H9 (cell line): ENCODE measurements at regions not wholly inside any gene's neighbourhood (a gene's known extent, or its start where the extent isn't known, plus 50 kb on each side); places are given as distances from the start of the nearest gene placed in this dataset.

ENCODE experiments used
- DNase-seq: peaks from one replicate; pipeline ENCODE4 v3.0.0-alpha.2; 2017
- H2AFZ ChIP-seq: one replicate; pipeline ENCODE4 v1.6.1; 2013; ENCODE audit warnings: mild to moderate bottlenecking, low read length, control low read depth, moderate library complexity
- H2AK5ac ChIP-seq: 2 replicates; pipeline ENCODE4 v1.6.1; 2013; ENCODE audit warnings: low read length, control low read depth, mixed read lengths; ENCODE audit not compliant: insufficient read length
- H2BK120ac ChIP-seq: one replicate; pipeline ENCODE4 v1.6.1; 2013; ENCODE audit warnings: low read depth, mild to moderate bottlenecking, low read length, control low read depth, inconsistent platforms; ENCODE audit not compliant: poor library complexity, severe bottlenecking
- H2BK12ac ChIP-seq: 2 replicates; pipeline ENCODE4 v1.6.1; 2013; ENCODE audit warnings: low read length, control low read depth, mixed read lengths, low read depth; ENCODE audit not compliant: insufficient read length
- H2BK15ac ChIP-seq: 2 replicates; pipeline ENCODE4 v1.6.1; 2013; ENCODE audit warnings: low read depth, low read length, control low read depth
- H2BK20ac ChIP-seq: one replicate; pipeline ENCODE4 v1.6.1; 2013; ENCODE audit warnings: low read depth, mild to moderate bottlenecking, low read length, control low read depth, inconsistent platforms; ENCODE audit not compliant: poor library complexity, severe bottlenecking
- H2BK5ac ChIP-seq: 2 replicates; pipeline ENCODE4 v1.6.1; 2013; ENCODE audit warnings: low read length, control low read depth, mixed read lengths; ENCODE audit not compliant: insufficient read length
- H3K14ac ChIP-seq: 2 replicates; pipeline ENCODE4 v1.6.1; 2013; ENCODE audit warnings: low read length, control low read depth; ENCODE audit not compliant: insufficient read depth
- H3K18ac ChIP-seq: 2 replicates; pipeline ENCODE4 v1.6.1; 2013; ENCODE audit warnings: low read depth, mild to moderate bottlenecking, mixed read lengths, low read length, control low read depth; ENCODE audit not compliant: insufficient read length
- H3K23ac ChIP-seq: 2 replicates; pipeline ENCODE4 v1.6.1; 2013; ENCODE audit warnings: low read length, control low read depth, mixed read lengths, low read depth; ENCODE audit not compliant: insufficient read length
- H3K23me2 ChIP-seq: 2 replicates; pipeline ENCODE4 v1.6.1; 2013; ENCODE audit warnings: low read depth, mild to moderate bottlenecking, mixed read lengths, low read length, control low read depth; ENCODE audit not compliant: insufficient read length, poor library complexity, severe bottlenecking
- H3K27ac ChIP-seq: 2 replicates; pipeline ENCODE4 v1.5.1; 2013; ENCODE audit warnings: low read length, control low read depth, mixed read lengths, low read depth; ENCODE audit not compliant: insufficient read length
- H3K27me3 ChIP-seq: 2 replicates; pipeline ENCODE4 v1.6.1; 2013; ENCODE audit warnings: low read length, control low read depth, inconsistent platforms; ENCODE audit not compliant: insufficient read depth
- H3K4ac ChIP-seq: 2 replicates; pipeline ENCODE4 v1.6.1; 2013; ENCODE audit warnings: low read depth, mild to moderate bottlenecking, control low read depth, inconsistent platforms, low read length, moderate library complexity
- H3K4me1 ChIP-seq: 2 replicates; pipeline ENCODE4 v1.6.1; 2013; ENCODE audit warnings: low read length, control low read depth, inconsistent platforms; ENCODE audit not compliant: insufficient read depth
- H3K4me2 ChIP-seq: 2 replicates; pipeline ENCODE4 v1.6.1; 2013; ENCODE audit warnings: low read length, control low read depth, mixed read lengths; ENCODE audit not compliant: insufficient read length, insufficient read depth
- H3K56ac ChIP-seq: 2 replicates; pipeline ENCODE4 v1.6.1; 2013; ENCODE audit warnings: low read depth, mild to moderate bottlenecking, mixed read lengths, low read length, control low read depth; ENCODE audit not compliant: insufficient read length
- H3K79me1 ChIP-seq: 2 replicates; pipeline ENCODE4 v1.6.1; 2013; ENCODE audit warnings: low read depth, mild to moderate bottlenecking, moderate library complexity, low read length, control low read depth, inconsistent platforms; ENCODE audit not compliant: insufficient read depth, poor library complexity, severe bottlenecking
- H3K79me2 ChIP-seq: 2 replicates; pipeline ENCODE4 v1.6.1; 2013; ENCODE audit warnings: low read length, control low read depth, inconsistent platforms; ENCODE audit not compliant: insufficient read depth
- H3K9ac ChIP-seq: 2 replicates; pipeline ENCODE4 v1.6.1; 2013; ENCODE audit warnings: low read length, control low read depth, mixed read lengths; ENCODE audit not compliant: insufficient read length; ENCODE audit errors: extremely low read depth
- H3K9me3 ChIP-seq: one replicate; pipeline ENCODE4 v1.6.1; 2013; ENCODE audit warnings: low read depth, low read length, inconsistent platforms; ENCODE audit not compliant: control insufficient read depth
- H3T11ph ChIP-seq: one replicate; pipeline ENCODE4 v1.6.1; 2013; ENCODE audit warnings: mild to moderate bottlenecking, low read length, control low read depth, inconsistent platforms
- H4K20me1 ChIP-seq: one replicate; pipeline ENCODE4 v1.6.1; 2013; ENCODE audit not compliant: control insufficient read depth, insufficient read length, insufficient read depth
- H4K5ac ChIP-seq: 2 replicates; pipeline ENCODE4 v1.6.1; 2013; ENCODE audit warnings: low read depth, mild to moderate bottlenecking, mixed read lengths, low read length, control low read depth; ENCODE audit not compliant: insufficient read length
- H4K8ac ChIP-seq: replicated peaks from 2 replicates; pipeline ENCODE4 v1.6.1; 2013; ENCODE audit warnings: low read length, control low read depth, mixed read lengths, low read depth; ENCODE audit not compliant: insufficient read length
- H4K91ac ChIP-seq: 2 replicates; pipeline ENCODE4 v1.6.1; 2013; ENCODE audit warnings: low read depth, mild to moderate bottlenecking, moderate library complexity, mixed read lengths, low read length, control low read depth; ENCODE audit not compliant: insufficient read length
- H3K27ac Mint-ChIP-seq, 3 experiments: 2 replicates in 2 of 3; 3 replicates in 1 of 3; pipeline ENCODE4 v1.8.0; 2020 to 2021; ENCODE audit warnings: mixed read lengths in 3 of 3, mild to moderate bottlenecking in 1 of 3, moderate library complexity in 1 of 3
- H3K27me3 Mint-ChIP-seq: 2 replicates; pipeline ENCODE4 v1.8.0; 2021; ENCODE audit warnings: low read depth, mild to moderate bottlenecking, moderate library complexity, mixed read lengths
- H3K36me3 Mint-ChIP-seq, 3 experiments: 2 replicates in 2 of 3; 3 replicates in 1 of 3; pipeline ENCODE4 v1.8.0; 2020 to 2021; ENCODE audit warnings: low read depth in 3 of 3, mixed read lengths in 3 of 3; ENCODE audit not compliant: insufficient read depth in 1 of 3
- H3K4me1 Mint-ChIP-seq, 2 experiments: 2 replicates each; pipeline ENCODE4 v1.8.0; 2020; ENCODE audit warnings: mixed read lengths in 2 of 2
- H3K4me3 Mint-ChIP-seq, 2 experiments: 2 replicates in 1 of 2; 3 replicates in 1 of 2; pipeline ENCODE4 v1.8.0; 2020 to 2021; ENCODE audit warnings: mild to moderate bottlenecking in 2 of 2, mixed read lengths in 2 of 2, moderate library complexity in 1 of 2
- H3K9me3 Mint-ChIP-seq, 2 experiments: 2 replicates in 1 of 2; 3 replicates in 1 of 2; pipeline ENCODE4 v1.8.0; 2020; ENCODE audit warnings: mild to moderate bottlenecking in 2 of 2, mixed read lengths in 2 of 2, moderate library complexity in 1 of 2
- CTCF ChIP-seq: fragments of 200-600 bp; sonication (generic); conservative IDR thresholded peaks from 3 replicates; pipeline ENCODE4 v1.8.0; 2021; ENCODE audit warnings: antibody characterized with exemption, mild to moderate bottlenecking
- WGBS: extraction: QIAGEN DNeasy Blood & Tissue Kit; methylation state at CpG from one replicate; pipeline ENCODE4 v1.1.7; 2013; ENCODE audit warnings: missing lambda C conversion rate, low lambda C conversion rate, mixed read lengths; ENCODE audit not compliant: insufficient read length; ENCODE audit errors: extremely low coverage; 5-methylcytosine and 5-hydroxymethylcytosine counted together

- no peaks in the 10 kb centered on the region for H3K27me3 ChIP-seq
- H3K23me2 ChIP-seq, result no peaks in the 10 kb centered on the region
- no peak overlapping the region for H3K18ac ChIP-seq
- H3K4ac ChIP-seq, result no peak overlapping the region
- H3K79me2 ChIP-seq, result no peaks in the 10 kb centered on the region
- no peak overlapping the region for H2BK20ac ChIP-seq
- no peaks in the 10 kb centered on the region for H3K4me1 Mint-ChIP-seq
- no peak for TF ChIP-seq CTCF
- no peak overlapping the region for H3K14ac ChIP-seq
- no peak overlapping the region for H3K9ac ChIP-seq
- no peak overlapping the region for H3K4me3 Mint-ChIP-seq
- H3K9me3 Mint-ChIP-seq, result peaks cover 33 to 45% of the 10 kb centered on the region in 2 experiments
- no peaks in the 10 kb centered on the region for H3K4me1 ChIP-seq
- H3K4me2 ChIP-seq, result no peak overlapping the region
- H4K8ac ChIP-seq, result no peak overlapping the region
- no peak overlapping the region for H2BK5ac ChIP-seq
- WGBS, result 100% methylated on average over 1 of the region's 2 CpGs
- no peak overlapping the region for H2AK5ac ChIP-seq
- H2BK15ac ChIP-seq, result no peak overlapping the region
- no peak overlapping the region for H3K23ac ChIP-seq
- no peak overlapping the region for H2AFZ ChIP-seq
- no peaks in the 10 kb centered on the region for H3K9me3 ChIP-seq
- no peaks in the 10 kb centered on the region for H4K20me1 ChIP-seq
- no peak overlapping the region for H2BK120ac ChIP-seq
- no peak overlapping the region for H2BK12ac ChIP-seq
- H3K79me1 ChIP-seq, result no peaks in the 10 kb centered on the region
- H3K56ac ChIP-seq, result no peak overlapping the region
- no peaks in the 10 kb centered on the region for H3K27me3 Mint-ChIP-seq
- no peak overlapping the region for H3K27ac ChIP-seq
- no peak overlapping the region for H3K27ac Mint-ChIP-seq
- H4K5ac ChIP-seq, result no peak overlapping the region
- H3T11ph ChIP-seq, result no peak overlapping the region
- no peak overlapping the region for H4K91ac ChIP-seq
- H3K36me3 Mint-ChIP-seq, result no peaks in the 10 kb centered on the region; a peak in 1 of 7 replicates
- DNase-seq, result no peak
Measured at GRCh38 chrX:142702749-142703148, 323.0 kb upstream of the SPANXN4 start.
